Kidney epithelial cell (primary cell): ENCODE measurements at regions not wholly inside any gene's neighbourhood (a gene's known extent, or its start where the extent isn't known, plus 50 kb on each side); places are given as distances from the start of the nearest gene placed in this dataset.

Experiments used
- DNase-seq: peaks from one replicate; pipeline ENCODE4 v3.0.0-alpha.2; 2010; ENCODE audit warnings: low read depth
- H3K27me3 ChIP-seq: 2 replicates; pipeline ENCODE4 v1.6.0; 2011; ENCODE audit warnings: low read length; ENCODE audit not compliant: control insufficient read depth, insufficient read depth
- H3K36me3 ChIP-seq: 2 replicates; pipeline ENCODE4 v1.5.1; 2011; ENCODE audit warnings: low read length; ENCODE audit not compliant: control insufficient read depth, insufficient read depth
- H3K4me3 ChIP-seq: 2 replicates; pipeline ENCODE4 v1.5.1; 2011; ENCODE audit warnings: low read depth, mild to moderate bottlenecking, control low read depth, low read length
- CTCF ChIP-seq: IDR thresholded peaks from 2 replicates; pipeline ENCODE4 v1.5.1; 2011; ENCODE audit warnings: mild to moderate bottlenecking, moderate library complexity, low read length, control low read depth, inconsistent platforms; ENCODE audit not compliant: insufficient read depth, poor library complexity, severe bottlenecking

- no peaks in the 10 kb centered on the region for H3K36me3 ChIP-seq
- H3K27me3 ChIP-seq, result no peaks in the 10 kb centered on the region
- no peak overlapping the region for H3K4me3 ChIP-seq
- no peak for DNase-seq
- no peak for TF ChIP-seq CTCF
Observed at GRCh38 chr5:155475318-155475717, 461.8 kb downstream of the KIF4B start.

- Histone ChIP-seq H3K27me3 (no peaks in the 10 kb centered on the region), H3K36me3 (no peaks in the 10 kb centered on the region), H3K4me3 (no peak overlapping the region)
- DNase-seq, result peak; percentile 14
- no peak for TF ChIP-seq CTCF
Observed at GRCh38 chr5:155480731-155481131, 467.2 kb downstream of the KIF4B start.

- Histone ChIP-seq H3K36me3 (no peaks in the 10 kb centered on the region), H3K27me3 (no peaks in the 10 kb centered on the region), H3K4me3 (no peak overlapping the region)
- TF ChIP-seq CTCF, result no peak
- no peak for DNase-seq
Observed at GRCh38 chr5:155481182-155481581, 467.6 kb downstream of the KIF4B start.

DNA sequence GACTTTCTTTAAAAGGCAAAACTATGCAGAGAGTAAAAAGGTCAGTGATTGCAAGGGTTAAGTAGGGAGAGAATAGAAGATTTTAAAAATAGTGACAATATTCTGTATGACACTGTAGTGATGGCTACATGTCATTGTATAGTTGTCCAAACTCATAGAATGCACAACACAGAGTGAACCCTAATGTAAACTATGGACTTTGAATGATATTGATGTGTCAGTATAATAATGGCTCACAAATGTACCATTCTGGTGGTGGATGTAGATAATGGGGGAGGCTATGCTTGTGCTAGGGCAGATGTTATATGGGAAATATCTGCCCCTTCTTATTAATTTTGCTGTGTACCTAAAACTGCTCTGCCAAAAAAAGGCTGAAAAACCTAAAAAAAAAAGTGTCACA, 468.9 kb downstream of the KIF4B start:
- no peaks in the 10 kb centered on the region for H3K36me3 ChIP-seq
- no peaks in the 10 kb centered on the region for H3K27me3 ChIP-seq
- DNase-seq, result no peak
- no peak overlapping the region for H3K4me3 ChIP-seq
- TF ChIP-seq CTCF, result no peak

DNA sequence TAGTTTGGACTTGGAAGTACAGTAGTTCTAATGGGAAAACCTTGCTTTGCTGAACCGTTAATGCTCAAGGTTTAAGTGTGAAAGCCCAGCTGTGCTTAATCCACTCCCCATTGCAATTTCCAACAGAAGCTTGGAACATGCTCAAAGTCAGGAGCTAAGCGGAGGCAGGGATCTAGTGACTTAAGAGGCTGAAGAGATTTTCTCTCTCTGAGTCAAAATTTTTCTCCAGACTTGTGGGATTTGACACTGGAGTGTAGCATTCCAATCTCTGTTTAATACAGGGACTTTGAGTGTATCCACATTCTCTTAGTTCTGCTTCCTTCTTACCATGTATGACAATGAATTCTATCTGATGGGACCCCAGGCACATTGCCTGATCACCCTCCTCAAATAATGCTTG, 471.8 kb downstream of the KIF4B start:
- no peaks in the 10 kb centered on the region for H3K36me3 ChIP-seq
- no peak for DNase-seq
- H3K27me3 ChIP-seq, result no peaks in the 10 kb centered on the region
- TF ChIP-seq CTCF, result no peak
- no peak overlapping the region for H3K4me3 ChIP-seq

- Histone ChIP-seq H3K27me3 (no peaks in the 10 kb centered on the region), H3K36me3 (no peaks in the 10 kb centered on the region), H3K4me3 (no peak overlapping the region)
- no peak for DNase-seq
- no peak for TF ChIP-seq CTCF
Observed at GRCh38 chr5:155489949-155490348, 476.4 kb downstream of the KIF4B start.
